Stimulated activated naive CD8-positive, alpha-beta T cell treated with anti-CD3 and anti-CD28 coated beads, Interleukin-15, Interleukin-2, amounts not matched to agents 100 ng/mL and 50 ng/mL, for 24 hours (primary cell): ENCODE measurements at regions not wholly inside any gene's neighbourhood (a gene's known extent, or its start where the extent isn't known, plus 50 kb on each side); places are given as distances from the start of the nearest gene placed in this dataset.

Experiments used
- H3K27ac Mint-ChIP-seq: one replicate; pipeline ENCODE4 v1.8.0; 2021; ENCODE audit warnings: mild to moderate bottlenecking, mixed read lengths
- H3K27me3 Mint-ChIP-seq: one replicate; pipeline ENCODE4 v1.8.0; 2021; ENCODE audit warnings: mixed read lengths
- H3K36me3 Mint-ChIP-seq: one replicate; pipeline ENCODE4 v1.8.0; 2021; ENCODE audit warnings: low read depth, mixed read lengths
- H3K4me1 Mint-ChIP-seq: one replicate; pipeline ENCODE4 v1.8.0; 2021; ENCODE audit warnings: low read depth, mixed read lengths
- H3K4me3 Mint-ChIP-seq: one replicate; pipeline ENCODE4 v1.8.0; 2021; ENCODE audit warnings: mild to moderate bottlenecking, mixed read lengths
- H3K9me3 Mint-ChIP-seq: one replicate; pipeline ENCODE4 v1.8.0; 2021; ENCODE audit warnings: mixed read lengths

DNA sequence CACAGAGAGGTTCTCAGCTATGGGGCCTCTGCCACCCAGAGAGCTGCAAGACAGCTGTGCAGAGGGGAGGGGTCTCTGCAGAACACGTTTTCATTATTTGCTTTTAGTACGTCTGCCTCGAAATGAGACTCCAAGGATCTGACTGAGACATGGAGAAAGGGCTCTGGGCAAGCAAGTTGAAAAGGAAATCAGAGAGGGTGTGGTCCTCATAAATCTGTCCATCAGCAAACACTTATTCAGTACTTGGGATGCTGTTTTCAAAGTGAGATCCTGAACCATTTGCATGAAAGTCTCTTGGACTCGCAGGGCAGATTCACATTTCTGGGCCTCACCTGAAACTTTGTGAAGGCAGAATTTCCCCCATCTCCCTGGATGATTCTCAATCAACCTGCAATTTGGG lies 197.4 kb upstream of the GALNT2 start:
- no peak overlapping the region for H3K4me3 Mint-ChIP-seq
- no peak overlapping the region for H3K27ac Mint-ChIP-seq
- no peaks in the 10 kb centered on the region for H3K9me3 Mint-ChIP-seq
- H3K36me3 Mint-ChIP-seq, result no peaks in the 10 kb centered on the region
- peaks cover 3% of the 10 kb centered on the region for H3K27me3 Mint-ChIP-seq
- peaks cover 4% of the 10 kb centered on the region for H3K4me1 Mint-ChIP-seq

DNA sequence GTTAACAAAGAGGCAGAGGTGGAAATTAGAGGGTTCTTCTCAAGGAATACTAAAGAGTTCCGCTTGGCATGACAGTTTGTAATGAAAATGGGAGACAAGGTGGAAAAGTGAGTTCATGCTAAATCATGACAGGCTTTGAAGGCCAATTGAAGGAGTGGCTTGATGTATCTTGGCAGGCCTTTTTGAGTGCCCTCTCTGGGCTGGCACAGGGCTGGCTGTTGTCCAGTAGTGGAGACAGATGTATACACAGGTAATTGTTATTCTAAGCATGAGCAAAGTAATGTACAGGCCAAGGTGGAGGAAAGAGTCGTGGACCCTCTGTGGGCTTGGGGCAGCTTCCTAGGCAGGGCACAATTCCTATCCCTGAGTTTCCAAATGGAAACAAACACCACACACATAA lies 196.7 kb upstream of the GALNT2 start:
- Mint-ChIP-seq H3K27ac (no peak overlapping the region), H3K4me3 (no peak overlapping the region), H3K36me3 (no peaks in the 10 kb centered on the region), H3K4me1 (peaks cover 4% of the 10 kb centered on the region), H3K27me3 (peaks cover 3% of the 10 kb centered on the region), H3K9me3 (no peaks in the 10 kb centered on the region)

DNA sequence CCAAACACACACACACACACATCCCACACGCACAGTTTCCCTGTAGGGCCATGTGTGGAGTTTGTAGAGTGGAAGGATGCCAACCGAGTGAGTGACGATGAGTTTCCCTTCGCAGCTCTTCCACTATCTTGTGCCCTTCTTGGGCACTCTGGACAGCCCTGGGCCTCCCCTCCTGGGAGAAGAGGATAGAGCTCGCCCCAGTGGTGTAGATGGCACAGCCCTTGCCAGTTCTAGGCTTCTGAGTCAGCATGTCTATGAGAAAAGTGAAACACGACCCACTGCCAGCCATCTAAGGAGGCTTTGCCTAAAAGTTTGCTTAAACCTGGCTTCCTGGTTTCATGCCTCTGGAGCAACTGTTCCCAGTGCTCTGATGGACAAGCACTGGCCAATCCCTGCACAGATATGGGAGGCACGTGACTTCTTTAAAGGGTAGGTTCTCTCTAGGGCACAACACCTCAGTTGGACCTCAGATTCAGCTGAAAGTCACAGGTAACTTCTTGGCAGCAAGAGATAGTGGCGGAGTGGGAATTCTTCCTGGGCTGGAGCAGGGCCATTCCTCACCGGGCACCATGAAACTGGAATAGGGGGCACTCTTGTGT lies 195.9 kb upstream of the GALNT2 start:
- H3K9me3 Mint-ChIP-seq, result no peaks in the 10 kb centered on the region
- no peak overlapping the region for H3K4me3 Mint-ChIP-seq
- H3K36me3 Mint-ChIP-seq, result no peaks in the 10 kb centered on the region
- H3K27ac Mint-ChIP-seq, result no peak overlapping the region
- H3K4me1 Mint-ChIP-seq, result peaks cover 4% of the 10 kb centered on the region
- peaks cover 3% of the 10 kb centered on the region for H3K27me3 Mint-ChIP-seq

DNA sequence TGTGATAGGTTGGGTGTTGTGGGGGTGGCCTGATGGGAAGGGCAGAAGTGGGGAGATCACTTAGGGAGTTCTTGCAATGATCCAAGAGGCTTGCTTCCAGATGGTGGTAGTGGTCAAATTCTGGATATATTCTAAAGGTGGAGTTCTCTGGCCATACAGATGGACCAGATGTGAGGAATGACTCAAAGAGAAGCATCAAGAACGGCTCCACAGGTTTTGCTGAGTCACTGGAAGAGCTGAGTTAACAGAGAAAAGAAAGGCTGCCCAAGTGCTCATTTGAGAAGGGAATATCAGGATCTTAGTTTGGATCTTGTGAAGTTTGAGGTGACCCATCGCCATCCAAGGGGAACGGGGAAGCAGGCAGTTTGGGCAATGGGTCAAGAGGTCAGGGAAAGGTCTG lies 192.9 kb upstream of the GALNT2 start:
- Mint-ChIP-seq H3K36me3 (no peaks in the 10 kb centered on the region), H3K9me3 (no peaks in the 10 kb centered on the region), H3K4me3 (no peak overlapping the region), H3K4me1 (no peaks in the 10 kb centered on the region), H3K27ac (no peak overlapping the region), H3K27me3 (peaks cover 13% of the 10 kb centered on the region)

DNA sequence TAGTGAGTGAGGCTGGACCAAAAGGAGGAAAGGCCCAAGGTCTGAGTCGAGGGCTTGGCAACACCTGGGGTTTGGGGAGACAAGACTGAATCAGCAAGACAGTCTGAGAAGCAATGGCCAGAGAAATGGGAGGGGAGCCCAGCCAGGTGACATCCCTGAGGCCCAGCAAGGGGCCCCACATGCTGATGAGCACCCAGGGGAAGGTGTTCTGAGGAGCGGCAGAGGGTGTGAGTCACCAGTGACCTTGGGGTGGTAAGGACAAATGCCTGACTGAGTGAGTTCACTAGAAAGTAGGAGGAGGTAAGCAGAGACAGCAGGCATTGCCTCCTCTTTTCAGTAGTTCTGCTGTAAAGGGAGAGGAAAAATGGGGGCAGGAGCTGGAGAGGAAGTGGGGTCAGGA lies 192.4 kb upstream of the GALNT2 start:
- no peak overlapping the region for H3K4me3 Mint-ChIP-seq
- H3K36me3 Mint-ChIP-seq, result no peaks in the 10 kb centered on the region
- H3K4me1 Mint-ChIP-seq, result no peaks in the 10 kb centered on the region
- no peak overlapping the region for H3K27ac Mint-ChIP-seq
- peaks cover 17% of the 10 kb centered on the region for H3K27me3 Mint-ChIP-seq
- H3K9me3 Mint-ChIP-seq, result no peaks in the 10 kb centered on the region

DNA sequence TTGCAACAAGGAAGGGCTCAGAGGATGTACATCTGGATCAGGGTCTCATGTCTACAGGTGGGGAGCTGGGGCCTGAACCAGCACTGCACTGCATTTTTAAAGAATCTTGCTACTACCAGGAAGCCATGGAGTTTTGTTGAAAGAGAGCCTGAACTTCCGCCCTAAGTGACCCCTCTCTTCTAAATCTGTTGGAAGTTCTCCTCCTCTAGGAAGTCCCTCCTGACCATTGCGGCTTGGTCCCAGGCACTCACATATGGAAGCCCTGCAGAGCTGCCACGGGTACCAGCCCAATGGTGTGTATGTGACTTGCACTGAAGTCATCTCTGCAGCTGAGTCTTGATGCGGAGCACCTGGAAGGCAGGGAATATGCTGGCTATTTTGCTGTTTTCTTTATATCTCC lies 192.0 kb upstream of the GALNT2 start:
- Mint-ChIP-seq H3K27ac (no peak overlapping the region), H3K9me3 (no peaks in the 10 kb centered on the region), H3K4me1 (no peaks in the 10 kb centered on the region), H3K4me3 (no peak overlapping the region), H3K36me3 (no peaks in the 10 kb centered on the region), H3K27me3 (peaks cover 22% of the 10 kb centered on the region)

DNA sequence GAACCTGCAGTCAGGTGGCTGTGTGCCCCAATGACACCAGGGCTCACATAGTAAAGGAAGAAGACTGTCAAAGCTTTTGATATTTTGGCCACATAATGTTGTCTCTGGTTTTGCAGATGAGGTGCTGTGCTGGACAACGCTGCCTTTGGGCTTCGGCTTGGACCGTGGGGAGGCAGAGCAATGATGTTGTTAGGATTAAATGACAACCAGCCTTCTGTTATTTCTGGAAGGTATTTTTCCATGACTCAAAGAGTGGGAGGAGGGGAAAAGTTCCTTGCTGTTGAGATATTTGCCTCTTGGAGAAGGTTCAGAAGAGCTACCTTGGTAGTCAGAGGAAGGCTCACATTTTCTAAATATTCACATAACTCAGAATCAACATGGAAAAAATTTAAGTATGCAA lies 187.3 kb upstream of the GALNT2 start:
- H3K36me3 Mint-ChIP-seq, result no peaks in the 10 kb centered on the region
- no peaks in the 10 kb centered on the region for H3K9me3 Mint-ChIP-seq
- no peak overlapping the region for H3K27ac Mint-ChIP-seq
- no peak overlapping the region for H3K4me3 Mint-ChIP-seq
- H3K27me3 Mint-ChIP-seq, result peaks cover 32% of the 10 kb centered on the region
- peaks cover 8% of the 10 kb centered on the region for H3K4me1 Mint-ChIP-seq

DNA sequence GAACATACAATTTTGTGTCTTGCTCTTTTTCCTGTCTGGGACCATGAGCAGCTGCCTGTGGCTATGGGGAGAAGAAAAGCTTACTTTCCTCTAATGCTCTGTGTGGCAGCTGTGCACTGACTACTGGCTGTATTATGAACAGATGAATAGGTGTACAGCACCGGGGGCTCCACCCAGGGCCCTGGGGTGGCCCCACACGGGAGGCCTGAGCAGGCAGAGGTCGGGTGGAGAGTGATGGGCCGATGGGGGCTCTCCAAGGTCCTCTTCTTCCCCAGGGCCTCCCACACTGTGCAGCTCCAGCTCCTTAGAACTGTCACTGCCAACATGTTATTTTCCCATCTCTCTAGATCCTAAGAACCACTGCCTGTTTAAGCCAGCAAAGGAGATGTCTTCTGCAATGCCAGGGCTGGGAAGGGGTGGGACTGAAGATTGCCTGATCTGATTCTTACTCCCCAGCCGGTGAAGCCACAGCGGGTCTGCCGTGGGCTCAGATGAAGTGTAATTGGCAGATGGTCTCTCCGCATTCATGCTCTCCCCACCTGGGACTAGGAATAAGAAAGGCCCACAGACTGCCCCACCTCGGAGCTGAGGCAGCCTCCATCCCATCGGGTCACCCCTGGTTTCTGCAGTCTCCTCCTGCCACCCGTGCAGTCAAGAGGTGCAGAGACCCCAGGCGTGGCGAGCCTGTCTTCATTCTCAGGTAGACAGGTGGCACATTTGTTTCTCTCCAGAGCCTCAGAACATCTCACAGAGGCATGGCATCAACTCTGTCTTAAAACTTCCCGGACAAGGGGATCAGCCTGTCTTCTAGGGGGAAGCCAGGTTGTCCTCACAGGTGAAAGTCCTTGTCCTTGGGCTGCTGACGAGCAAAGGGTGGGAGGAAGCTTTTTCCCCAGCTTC lies 186.5 kb upstream of the GALNT2 start:
- no peak overlapping the region for H3K4me3 Mint-ChIP-seq
- H3K27me3 Mint-ChIP-seq, result peaks cover 32% of the 10 kb centered on the region
- H3K9me3 Mint-ChIP-seq, result no peaks in the 10 kb centered on the region
- no peaks in the 10 kb centered on the region for H3K36me3 Mint-ChIP-seq
- H3K4me1 Mint-ChIP-seq, result peaks cover 8% of the 10 kb centered on the region
- no peak overlapping the region for H3K27ac Mint-ChIP-seq

DNA sequence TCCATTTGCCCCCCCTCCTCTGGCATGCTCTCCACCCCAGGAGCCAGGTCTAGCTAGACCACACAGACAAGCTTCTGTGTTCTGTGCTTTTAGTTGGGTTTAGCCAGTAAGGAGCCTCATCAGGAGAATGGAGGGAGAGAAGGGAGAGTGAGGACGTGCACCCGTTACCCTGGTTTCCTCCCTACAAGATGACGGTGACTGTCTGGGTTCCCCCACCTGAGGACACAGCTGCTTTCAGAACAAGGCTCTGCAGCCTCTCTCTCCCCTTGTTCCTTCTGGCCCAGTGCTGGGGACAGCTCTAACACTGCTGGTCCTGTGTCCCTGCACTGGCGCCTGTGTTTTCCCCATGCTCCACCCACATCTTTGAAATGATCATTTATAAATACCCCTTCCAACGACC lies 184.4 kb upstream of the GALNT2 start:
- Mint-ChIP-seq H3K9me3 (no peaks in the 10 kb centered on the region), H3K27ac (no peak overlapping the region), H3K27me3 (peaks cover 36% of the 10 kb centered on the region), H3K4me3 (no peak overlapping the region), H3K4me1 (peaks cover 8% of the 10 kb centered on the region), H3K36me3 (no peaks in the 10 kb centered on the region)

DNA sequence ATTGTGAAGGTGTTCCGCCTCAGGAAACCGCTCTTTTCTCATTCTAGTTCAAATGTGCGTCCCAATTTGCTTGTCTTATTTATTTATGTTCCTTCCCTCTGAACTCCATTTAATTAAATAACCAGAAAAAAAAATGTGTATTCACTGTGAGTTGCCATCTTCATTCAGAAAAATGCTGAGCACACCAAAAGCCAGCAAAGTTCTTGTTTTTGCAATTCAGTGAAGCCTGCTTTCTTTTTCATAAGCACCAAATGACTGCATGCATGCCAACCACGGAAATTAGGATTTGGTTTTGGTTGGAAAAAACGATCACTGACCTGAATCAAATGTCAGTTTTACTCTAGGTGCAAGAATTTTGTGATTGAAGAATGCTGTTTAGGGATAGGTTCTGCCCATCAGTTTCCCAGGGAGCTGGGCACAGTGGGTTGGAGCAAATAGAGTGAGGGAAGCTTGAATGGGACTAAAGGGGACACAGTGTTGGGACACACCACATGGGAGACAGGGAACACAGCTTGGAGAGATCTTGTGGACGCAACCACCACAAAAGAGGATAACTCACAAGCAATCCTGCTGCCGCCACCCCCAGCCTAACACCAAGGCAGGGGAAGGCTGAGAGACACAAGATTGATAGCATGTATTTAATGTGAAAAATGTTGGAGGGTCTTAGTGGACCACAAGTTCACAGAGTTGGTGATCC lies 183.4 kb upstream of the GALNT2 start:
- Mint-ChIP-seq H3K27me3 (peaks cover 30% of the 10 kb centered on the region), H3K4me3 (no peak overlapping the region), H3K4me1 (peaks cover 8% of the 10 kb centered on the region), H3K27ac (no peak overlapping the region), H3K9me3 (no peaks in the 10 kb centered on the region), H3K36me3 (no peaks in the 10 kb centered on the region)

DNA sequence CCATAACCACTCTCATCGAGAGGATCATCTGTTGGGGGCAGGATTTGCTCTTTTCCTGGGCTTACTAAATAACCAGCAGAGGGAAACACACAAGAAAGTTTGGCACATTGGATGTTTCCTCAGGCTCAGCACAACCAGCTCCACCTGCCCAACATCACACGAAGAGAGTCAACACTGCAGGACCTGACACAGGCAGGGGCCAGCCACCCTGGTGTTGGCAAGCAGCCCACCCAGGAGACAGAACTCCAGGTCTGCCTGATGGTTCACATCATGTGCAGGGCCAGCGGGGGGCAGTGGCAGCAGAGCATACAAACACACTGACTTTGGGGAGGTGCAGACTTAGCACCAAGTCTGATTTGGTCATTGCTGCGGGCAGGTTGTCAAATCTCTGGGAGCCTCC lies 182.3 kb upstream of the GALNT2 start:
- Mint-ChIP-seq H3K27ac (no peak overlapping the region), H3K27me3 (peaks cover 24% of the 10 kb centered on the region), H3K9me3 (no peaks in the 10 kb centered on the region), H3K4me3 (no peak overlapping the region), H3K36me3 (no peaks in the 10 kb centered on the region), H3K4me1 (peaks cover 8% of the 10 kb centered on the region)

DNA sequence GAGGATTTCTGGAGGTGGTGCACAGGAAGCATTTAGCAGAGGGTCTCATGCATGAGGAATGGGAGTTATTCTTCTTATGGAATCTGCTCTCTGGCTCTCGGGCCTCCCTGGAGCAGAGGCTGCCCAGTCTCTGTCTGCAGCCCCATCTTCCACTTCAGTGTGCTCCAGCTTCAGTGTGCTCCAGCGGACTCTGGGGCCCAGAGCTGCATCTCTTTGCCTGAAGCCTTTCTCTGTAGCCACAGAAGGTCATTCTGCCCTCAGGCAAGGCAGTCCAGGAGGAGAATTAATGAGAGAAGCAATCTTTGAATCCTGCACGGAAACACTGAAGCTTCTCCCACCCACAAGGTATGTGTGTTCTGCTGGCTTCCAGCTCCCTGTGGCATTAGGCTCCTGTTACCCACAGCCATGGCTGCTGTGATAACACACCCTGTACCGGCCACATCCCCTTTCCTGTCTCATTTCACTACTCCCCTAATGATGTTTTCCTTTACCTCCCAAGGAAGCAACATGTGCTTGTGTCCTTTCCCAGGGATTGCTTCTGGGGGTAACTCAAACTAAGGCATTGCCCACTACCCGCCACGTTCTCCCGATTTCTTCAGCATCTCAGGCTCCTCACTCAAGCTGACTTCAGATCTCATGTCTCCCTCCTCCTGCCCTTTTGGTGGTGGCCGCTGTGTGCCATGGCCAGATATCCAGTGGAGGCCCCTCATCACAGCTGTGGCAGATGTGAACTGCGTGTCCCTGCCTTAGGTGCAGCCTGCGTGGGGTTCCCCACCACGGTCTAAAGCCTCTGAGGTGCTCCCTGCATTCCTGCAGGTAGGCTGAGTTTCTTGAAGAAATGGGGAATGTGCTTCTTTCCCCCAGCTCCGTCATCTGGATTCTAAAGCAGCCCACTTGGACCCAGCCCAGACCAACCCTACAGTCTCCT lies 181.2 kb upstream of the GALNT2 start:
- H3K4me3 Mint-ChIP-seq, result no peak overlapping the region
- H3K9me3 Mint-ChIP-seq, result no peaks in the 10 kb centered on the region
- H3K27ac Mint-ChIP-seq, result no peak overlapping the region
- no peaks in the 10 kb centered on the region for H3K36me3 Mint-ChIP-seq
- H3K4me1 Mint-ChIP-seq, result peaks cover 8% of the 10 kb centered on the region
- H3K27me3 Mint-ChIP-seq, result peaks cover 21% of the 10 kb centered on the region

DNA sequence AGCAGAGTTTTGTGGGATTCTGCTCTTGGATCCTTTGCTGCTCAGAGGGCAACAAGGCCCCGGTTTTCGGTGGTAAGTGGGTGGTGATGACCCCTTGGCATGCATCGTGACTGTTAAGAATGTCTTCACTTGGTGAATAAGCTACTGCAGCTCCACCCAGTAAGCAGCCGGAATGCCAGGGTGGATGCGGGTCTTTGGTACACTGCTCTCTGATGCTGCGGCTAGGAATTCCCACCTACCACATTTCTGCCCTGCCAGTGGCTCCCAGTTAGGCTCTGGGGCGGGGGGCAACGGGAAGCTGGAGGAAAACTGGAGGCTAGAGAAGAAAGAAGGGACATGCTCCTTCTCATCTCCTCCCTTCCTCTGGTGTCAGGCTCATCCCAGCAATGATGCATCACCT lies 180.4 kb upstream of the GALNT2 start:
- Mint-ChIP-seq H3K4me3 (no peak overlapping the region), H3K27me3 (peaks cover 21% of the 10 kb centered on the region), H3K9me3 (no peaks in the 10 kb centered on the region), H3K36me3 (no peaks in the 10 kb centered on the region), H3K27ac (no peak overlapping the region), H3K4me1 (peaks cover 8% of the 10 kb centered on the region)

DNA sequence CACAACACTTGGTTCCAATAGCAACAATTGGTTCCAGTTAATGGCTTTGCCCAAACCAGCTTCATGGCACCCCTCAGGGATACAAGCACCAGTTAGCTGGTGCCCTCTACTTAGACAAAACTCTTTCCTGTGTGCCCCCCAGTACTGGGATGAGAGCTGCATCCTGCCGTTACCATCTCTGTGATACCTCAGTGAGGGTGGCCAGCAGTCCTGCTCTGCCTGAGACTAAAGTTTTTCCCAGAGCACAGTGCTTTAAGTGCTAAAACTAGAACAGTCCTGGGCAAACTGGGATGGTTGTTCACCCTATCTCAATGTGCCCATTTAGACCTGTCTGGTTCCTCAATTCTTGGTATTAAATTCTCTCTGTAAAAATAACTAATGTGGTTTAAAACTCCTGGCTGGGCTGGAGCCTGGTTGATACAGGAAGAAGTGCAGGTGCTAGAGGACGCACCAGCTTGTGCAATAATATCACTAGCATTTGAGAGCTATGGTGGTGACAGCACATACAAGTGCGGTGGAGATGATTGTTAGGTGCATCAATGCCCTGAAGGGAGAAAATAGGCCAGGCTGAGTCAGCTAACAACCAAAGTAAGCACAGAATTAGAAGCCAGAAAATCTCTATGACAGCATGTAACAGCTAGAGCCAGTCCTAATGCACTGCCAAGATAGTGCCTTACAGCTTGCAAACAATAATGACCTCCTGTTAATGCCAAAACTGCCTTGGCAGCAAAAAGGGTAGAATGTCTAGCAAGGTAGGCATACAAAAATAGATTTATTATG lies 179.8 kb upstream of the GALNT2 start:
- peaks cover 24% of the 10 kb centered on the region for H3K27me3 Mint-ChIP-seq
- no peaks in the 10 kb centered on the region for H3K36me3 Mint-ChIP-seq
- H3K9me3 Mint-ChIP-seq, result no peaks in the 10 kb centered on the region
- H3K4me3 Mint-ChIP-seq, result no peak overlapping the region
- H3K27ac Mint-ChIP-seq, result no peak overlapping the region
- peaks cover 8% of the 10 kb centered on the region for H3K4me1 Mint-ChIP-seq
